T1000 (cell line): ENCODE measurements at regions not wholly inside any gene's neighbourhood (a gene's known extent, or its start where the extent isn't known, plus 50 kb on each side); places are given as distances from the start of the nearest gene placed in this dataset.

ENCODE experiments used
- DNase-seq: peaks from one replicate; lab custom pipeline; 2025; ENCODE audit warnings: mixed read lengths; lab: John Stamatoyannopoulos, UW

- DNase-seq, result no peak
These were observed 261.1 kb upstream of the GATB start for GRCh38 chr4:152021788-152022438.

- DNase-seq, result no peak
These were observed 259.3 kb upstream of the GATB start for GRCh38 chr4:152020073-152020472.

DNA sequence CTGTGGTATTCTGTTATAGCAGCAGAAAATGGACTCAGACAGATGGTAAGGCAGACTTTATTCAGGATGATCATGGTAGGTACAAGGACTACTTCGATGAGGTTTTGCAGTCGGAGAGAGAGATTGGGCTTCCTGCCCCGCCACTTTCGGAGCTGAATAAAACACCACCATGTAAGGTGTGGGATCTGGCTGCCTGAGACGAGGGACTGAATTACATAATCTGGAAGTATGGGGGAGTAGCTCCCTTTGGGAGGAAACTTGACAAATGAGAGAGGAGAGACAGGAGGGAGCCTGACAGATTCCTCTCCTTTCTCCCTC is 255.5 kb upstream of the GATB start:
- DNase-seq, result no peak

DNA sequence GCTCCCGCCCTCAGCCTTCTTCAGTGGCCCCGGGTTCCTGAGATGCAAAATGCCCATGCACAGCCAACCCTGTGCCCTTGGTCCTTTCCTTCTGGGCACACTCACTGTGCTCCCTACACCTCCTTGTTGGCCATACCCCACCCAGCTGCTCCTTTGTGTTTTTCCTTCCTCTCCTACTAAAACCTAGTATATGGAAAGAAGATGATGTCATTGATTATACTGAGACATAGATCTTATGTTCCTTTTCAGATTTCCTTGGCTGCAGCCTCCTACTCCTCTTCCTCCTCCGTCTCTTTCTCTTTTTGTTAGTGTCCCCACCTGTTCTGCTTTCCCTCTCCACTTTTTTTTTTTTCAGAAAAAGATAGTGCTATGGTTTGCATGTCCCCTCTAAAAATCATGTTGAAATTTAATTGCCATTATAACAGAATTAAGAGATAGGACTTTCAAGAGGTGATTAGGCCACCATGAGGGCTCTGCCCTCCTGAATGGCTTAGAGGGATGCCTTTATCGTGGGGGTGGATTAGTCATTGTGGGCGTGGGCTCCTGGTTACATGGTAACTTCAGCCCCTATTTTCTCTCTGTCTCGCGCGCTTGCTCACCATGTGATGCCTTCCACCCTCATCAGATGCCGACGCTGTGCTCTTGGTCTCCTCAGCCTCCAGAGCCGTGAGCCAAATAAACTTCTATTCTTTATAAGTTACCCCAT is 254.9 kb upstream of the GATB start:
- no peak for DNase-seq

DNA sequence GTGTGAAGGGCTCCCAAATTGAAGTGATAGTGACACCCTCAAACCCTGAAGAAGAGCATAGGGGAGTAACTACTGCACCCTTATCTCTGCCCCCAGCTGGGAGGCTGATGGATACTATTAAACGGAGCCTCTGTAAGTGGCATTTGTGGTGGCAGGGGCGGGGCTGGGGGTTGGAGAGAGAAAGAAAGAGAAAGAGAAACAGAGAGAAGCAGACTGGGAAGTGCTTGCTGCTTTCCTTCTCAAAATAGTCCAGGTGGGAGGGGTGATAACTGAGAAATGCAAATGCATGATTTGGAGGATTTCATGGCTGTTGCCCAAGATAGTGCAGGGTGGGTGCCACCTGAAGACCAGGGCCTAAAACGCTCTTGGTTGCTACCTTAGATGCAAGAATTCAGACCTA is 253.5 kb upstream of the GATB start:
- DNase-seq, result no peak

- no peak for DNase-seq
These were observed 250.7 kb upstream of the GATB start for GRCh38 chr4:152011469-152011868.

DNA sequence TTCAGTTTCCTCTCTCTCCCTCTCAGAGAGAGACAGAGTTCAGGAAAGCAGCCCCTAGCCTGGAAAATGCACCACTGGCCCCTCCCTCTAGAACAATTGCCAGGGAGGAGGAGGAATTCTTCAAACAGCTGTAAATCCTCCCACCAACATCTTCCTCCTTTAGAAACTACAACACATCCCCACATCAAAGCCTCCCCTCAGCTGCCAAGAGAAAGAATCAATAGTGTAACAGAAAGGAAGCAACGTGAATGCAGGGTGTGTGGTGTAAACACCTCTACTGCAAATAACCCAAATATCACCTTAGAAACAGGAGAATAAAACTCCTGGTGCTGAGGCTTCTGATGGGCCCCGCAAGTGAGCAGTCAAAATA is 249.9 kb upstream of the GATB start:
- DNase-seq, result no peak

- no peak for DNase-seq
These were observed 249.3 kb upstream of the GATB start for GRCh38 chr4:152009983-152010709.

DNA sequence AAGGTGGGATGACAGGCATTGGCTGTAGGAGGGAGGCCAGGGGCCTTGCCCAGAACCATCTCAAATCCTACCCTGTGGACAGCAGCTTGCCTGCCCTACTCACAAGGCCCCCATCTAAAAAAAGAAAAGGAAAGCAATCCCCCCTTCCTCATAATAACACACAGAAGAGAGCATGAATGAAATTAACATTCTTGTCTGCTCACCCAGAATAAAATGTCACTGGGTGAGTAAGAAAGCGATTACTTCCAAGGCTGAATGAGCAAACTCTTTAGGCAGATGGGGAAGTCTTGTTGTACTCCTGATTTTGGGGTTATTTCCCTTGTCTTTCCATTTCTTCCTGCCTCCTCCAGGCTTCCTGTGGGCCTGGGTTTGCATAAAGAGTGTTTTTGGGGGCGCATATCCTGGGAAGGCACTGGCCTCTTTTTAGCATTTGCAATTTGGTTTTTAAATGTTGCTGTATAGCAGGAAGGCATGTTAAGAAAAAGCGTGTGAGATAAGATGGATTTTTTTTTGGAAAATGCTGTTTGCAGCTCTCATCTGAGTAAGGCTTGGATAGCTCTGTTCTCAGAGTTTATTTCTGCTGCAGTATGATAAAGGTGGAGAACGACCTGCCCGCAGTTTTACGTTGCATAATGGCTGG is 248.3 kb upstream of the GATB start:
- DNase-seq, result no peak

DNA sequence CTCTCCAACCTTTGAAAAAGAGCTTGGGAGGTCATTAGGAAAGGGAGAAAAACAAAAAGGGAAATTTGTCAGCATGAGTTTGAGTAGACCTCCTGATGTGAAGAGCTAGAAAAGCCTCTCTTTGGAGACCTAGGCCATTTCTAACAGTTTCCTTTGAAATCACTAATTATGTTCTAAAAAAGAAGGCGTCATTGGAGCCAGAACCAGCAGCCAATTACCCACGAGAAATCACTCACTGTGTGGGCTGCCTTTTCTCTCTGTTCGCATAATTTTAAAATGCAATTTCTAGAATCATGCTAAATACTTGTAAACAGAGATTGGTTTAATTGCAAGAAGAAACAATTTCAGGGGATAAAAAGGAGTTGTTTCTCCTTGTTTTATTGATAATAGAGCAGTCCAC is 246.3 kb upstream of the GATB start:
- DNase-seq, result no peak

- no peak for DNase-seq
These were observed 244.0 kb upstream of the GATB start for GRCh38 chr4:152004801-152005200.

DNA sequence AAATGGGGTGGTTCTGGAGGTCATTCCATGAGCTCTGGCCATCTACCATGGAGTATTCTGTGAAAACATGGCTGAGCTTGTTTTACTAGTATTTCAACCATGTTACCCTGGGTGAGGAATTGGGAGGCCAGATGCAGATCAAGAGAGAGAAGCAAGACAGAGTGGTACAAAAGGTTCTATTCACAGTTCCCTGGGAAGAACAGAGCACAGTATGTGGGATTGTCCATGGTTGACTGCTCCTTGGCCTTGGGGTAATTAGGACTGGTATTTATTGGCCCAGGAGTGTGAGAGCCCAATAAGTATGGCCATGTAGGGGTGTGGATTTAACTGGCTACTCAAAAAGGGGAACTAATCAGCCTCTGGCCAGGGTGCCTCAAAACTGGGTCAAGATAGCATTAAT is 239.7 kb upstream of the GATB start:
- no peak for DNase-seq

- DNase-seq, result no peak
These were observed 237.9 kb upstream of the GATB start for GRCh38 chr4:151998723-151999122.

- no peak for DNase-seq
These were observed 236.7 kb upstream of the GATB start for GRCh38 chr4:151997461-151997860.

GRCh38 chr4:151994429-151994828 is 233.6 kb upstream of the GATB start:
- no peak for DNase-seq

DNA sequence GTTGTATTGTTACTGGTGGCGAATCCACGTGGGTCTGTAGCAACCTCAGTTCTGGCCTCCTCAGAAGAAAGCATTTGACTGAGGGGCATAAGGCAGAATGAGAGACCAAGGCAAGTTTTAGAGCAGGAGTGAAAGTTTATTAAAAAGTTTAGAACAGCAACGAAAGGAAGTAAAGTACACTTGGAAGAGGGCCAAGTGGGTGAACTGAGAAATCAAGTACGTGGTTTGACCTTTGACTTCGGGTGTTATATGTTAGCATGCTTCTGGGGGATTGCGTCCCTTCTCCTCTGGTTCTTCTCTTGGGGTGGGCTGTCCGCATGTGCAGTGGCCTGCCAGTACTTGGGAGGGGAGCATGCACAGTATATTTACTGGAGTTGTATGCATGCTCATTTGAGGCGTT is 232.7 kb upstream of the GATB start:
- DNase-seq, result no peak

DNA sequence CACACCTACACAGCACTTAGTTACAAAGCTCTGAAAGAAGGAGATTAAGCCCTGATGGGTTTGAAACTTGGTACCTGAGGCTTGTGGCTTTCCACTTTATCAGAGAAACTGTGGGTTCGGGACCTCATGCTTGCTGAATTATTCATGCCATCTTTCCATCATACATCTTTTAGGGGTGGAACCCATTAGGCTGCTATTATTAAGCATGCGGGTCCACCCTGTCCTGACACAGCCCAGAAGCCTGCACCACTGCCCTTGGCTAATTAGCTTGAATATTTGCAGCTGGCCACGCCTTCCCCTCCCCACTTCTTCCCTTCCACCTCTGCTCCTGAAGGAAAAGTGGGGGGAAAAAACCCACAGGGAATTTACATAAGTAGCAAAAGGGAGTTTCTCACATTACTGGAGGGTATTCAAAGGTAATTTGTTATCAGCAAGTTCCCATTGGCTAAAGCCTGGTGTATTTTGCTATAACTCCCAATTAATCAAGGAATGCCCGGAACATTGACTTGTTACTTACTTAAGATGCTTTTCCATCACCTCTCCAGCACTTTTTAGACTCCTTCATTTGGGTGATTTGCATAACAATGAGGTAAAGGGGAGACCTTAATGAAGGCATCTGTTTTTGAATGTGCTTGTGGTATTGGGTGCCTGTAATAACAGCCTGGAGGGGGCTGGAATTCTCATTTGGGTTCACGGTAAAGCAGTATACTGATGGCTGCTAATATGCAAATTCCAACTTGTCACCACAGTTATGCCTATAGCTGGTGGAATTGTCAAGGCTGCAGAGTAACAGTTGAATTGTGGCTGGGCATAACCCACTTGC is 231.7 kb upstream of the GATB start:
- no peak for DNase-seq

DNA sequence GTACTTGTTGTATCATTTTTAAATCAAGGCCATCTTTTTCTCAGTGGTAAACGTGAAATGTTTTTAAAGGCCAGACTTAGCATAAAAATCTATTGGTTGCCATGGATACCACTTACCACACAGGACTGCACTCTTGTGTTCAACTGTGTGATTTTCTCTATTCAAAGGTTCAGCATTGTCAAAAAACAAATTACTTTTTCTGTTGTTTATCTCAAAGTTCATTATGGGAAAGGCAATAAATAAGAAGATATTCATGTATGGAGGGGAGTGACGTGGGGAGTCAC is 231.0 kb upstream of the GATB start:
- no peak for DNase-seq

DNA sequence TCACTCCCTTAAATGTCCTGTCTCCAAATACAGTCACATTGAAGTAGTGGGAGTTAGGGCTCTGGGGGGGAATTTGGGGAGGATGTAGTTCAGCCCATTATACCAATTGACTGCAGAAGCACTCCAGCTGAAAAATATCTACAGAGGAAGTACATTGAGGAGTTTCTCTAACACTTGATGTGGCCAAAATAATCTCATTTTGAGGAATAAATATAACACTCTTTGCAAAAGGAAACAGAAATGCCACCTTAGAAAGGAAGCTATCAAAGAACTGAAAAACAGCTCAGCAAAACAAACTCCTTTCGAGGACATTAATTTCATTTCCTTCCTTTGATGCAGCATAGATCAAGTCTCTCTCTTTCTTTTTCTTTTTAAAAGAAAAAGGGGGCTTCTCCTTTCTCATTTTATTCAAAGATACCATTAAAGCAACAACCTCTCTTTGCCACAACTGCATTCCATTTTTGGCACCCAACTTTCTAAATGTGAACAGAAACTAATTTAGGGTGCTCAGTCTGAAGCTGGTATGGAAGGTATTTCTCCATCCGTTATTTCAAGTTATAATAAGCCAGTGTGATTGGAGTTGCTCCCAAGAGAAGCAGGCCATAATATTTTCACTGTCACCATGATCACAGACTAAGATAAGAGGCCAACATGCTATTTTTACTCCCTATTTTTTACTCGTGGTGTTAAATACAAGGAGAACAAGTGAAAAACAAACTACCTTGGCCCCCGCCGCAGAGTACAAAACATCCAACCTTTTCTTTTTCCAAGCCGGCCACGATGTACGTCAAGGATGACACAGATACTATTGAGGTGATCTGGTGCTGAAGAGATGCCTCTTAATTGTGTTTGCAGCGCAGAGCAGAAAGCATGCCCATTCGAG is 230.4 kb upstream of the GATB start:
- no peak for DNase-seq

DNA sequence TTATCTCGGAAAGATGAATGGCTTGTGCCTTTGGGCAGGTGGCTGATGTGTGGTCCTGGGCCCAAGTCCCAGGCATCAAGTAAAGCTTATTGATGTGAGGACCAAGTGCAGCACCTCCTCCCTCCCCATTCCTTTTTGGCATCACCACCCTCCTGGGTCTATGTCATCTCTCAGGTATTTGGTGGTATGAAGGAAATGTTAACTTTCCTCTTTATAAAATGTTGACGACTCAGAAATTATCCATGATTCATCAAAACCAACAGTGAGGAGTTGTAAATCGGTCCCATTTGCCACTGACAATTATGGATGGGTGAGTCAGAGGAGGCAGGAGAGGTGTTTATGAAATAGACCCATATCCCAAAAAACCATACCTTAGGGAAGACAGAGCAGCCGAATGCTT is 229.4 kb upstream of the GATB start:
- peak; percentile 38 for DNase-seq

DNA sequence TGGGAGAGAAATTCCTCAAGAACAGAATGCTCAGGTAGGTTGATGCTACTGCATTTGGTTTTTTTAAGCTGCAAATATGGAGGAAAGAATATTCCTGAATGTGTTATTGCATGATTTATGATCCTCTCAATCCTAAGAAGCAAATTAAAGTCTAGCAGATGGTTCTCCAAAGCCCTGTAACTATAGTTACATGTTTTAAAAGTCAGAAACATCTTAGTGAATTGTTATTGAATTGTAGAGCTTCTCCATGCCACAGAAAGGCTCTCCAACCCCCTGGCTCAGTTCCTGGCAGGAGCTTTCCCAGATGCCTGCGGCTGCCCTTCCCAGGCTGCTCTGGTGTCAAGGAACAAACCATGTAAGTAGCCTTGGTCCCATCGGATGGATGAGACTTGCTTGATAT is 227.8 kb upstream of the GATB start:
- no peak for DNase-seq
